ENCODE measurements at regions not wholly inside any gene's neighbourhood (a gene's known extent, or its start where the extent isn't known, plus 50 kb on each side); places are given as distances from the start of the nearest gene placed in this dataset.
"Not testable (repeated sequence)": the region's sequence is repeated elsewhere in the genome, so short reads cannot be mapped to it uniquely, and the experiment has no call there.

GRCh38 chr11:112346586-112346985 is 85.9 kb upstream of the PLET1 start:
- no CpG with 5 or more reads among the region's 5 CpGs for WGBS (ENCODE audit: extremely low coverage, insufficient coverage, low lambda C conversion rate)
- Histone ChIP-seq H3K79me2 (ENCODE audit: control insufficient read depth, insufficient read depth, low read length) (no peaks in the 10 kb centered on the region), H3K79me1 (ENCODE audit: low read length) (no peaks in the 10 kb centered on the region), H3K18ac (ENCODE audit: low read length) (no peak overlapping the region), H3K36me3 (ENCODE audit: control insufficient read depth, insufficient read depth, low read length) (no peaks in the 10 kb centered on the region), H2AK5ac (ENCODE audit: low read length) (no peak overlapping the region), H3K4me1 (ENCODE audit: control insufficient read depth, low read depth, low read length) (peaks cover 8% of the 10 kb centered on the region), H2BK5ac (ENCODE audit: low read length) (no peak overlapping the region), H3K27me3 (ENCODE audit: insufficient read depth, low read length, poor library complexity) (no peaks in the 10 kb centered on the region), H3K4me2 (ENCODE audit: low read length) (no peak overlapping the region), H3K27ac (ENCODE audit: low read depth, low read length) (no peak overlapping the region), H3K4ac (ENCODE audit: low read depth, low read length) (no peak overlapping the region), H3K9ac (ENCODE audit: low read length) (no peak overlapping the region), H2BK120ac (ENCODE audit: low read depth, low read length) (no peak overlapping the region), H3K56ac (ENCODE audit: low read length) (peak overlapping the region; percentile 2), H3K4me3 (ENCODE audit: low read length) (no peak overlapping the region), H4K5ac (ENCODE audit: low read length) (no peak overlapping the region), H2BK15ac (replicated peaks; ENCODE audit: low read depth) (no peak overlapping the region), H3K23ac (ENCODE audit: low read length) (no peak overlapping the region), H4K8ac (ENCODE audit: low read depth, low read length) (no peak overlapping the region)
- DNase-seq = no peak

GRCh38 chr11:112348480-112349029 is 87.9 kb upstream of the PLET1 start:
- no peak overlapping the region for H3K9ac ChIP-seq (ENCODE audit: low read length)
- H3K4ac ChIP-seq (ENCODE audit: low read depth, low read length) = no peak overlapping the region
- H3K56ac ChIP-seq (ENCODE audit: low read length) = no peak overlapping the region
- H3K4me3 ChIP-seq (ENCODE audit: low read length) = no peak overlapping the region
- no peak overlapping the region for H2AK5ac ChIP-seq (ENCODE audit: low read length)
- H2BK120ac ChIP-seq (ENCODE audit: low read depth, low read length) = no peak overlapping the region
- no peak overlapping the region for H3K4me2 ChIP-seq (ENCODE audit: low read length)
- no peak overlapping the region for H3K27ac ChIP-seq (ENCODE audit: low read depth, low read length)
- H3K23ac ChIP-seq (ENCODE audit: low read length) = no peak overlapping the region
- H3K79me2 ChIP-seq (ENCODE audit: control insufficient read depth, insufficient read depth, low read length) = no peaks in the 10 kb centered on the region
- peaks cover 8% of the 10 kb centered on the region for H3K4me1 ChIP-seq (ENCODE audit: control insufficient read depth, low read depth, low read length)
- no peak for DNase-seq
- H4K5ac ChIP-seq (ENCODE audit: low read length) = no peak overlapping the region
- H2BK15ac ChIP-seq (replicated peaks; ENCODE audit: low read depth) = no peak overlapping the region
- no peak overlapping the region for H2BK5ac ChIP-seq (ENCODE audit: low read length)
- H3K79me1 ChIP-seq (ENCODE audit: low read length) = no peaks in the 10 kb centered on the region
- no CpG with 5 or more reads among the region's 6 CpGs for WGBS (ENCODE audit: extremely low coverage, insufficient coverage, low lambda C conversion rate)
- H3K27me3 ChIP-seq (ENCODE audit: insufficient read depth, low read length, poor library complexity) = no peaks in the 10 kb centered on the region
- H3K18ac ChIP-seq (ENCODE audit: low read length) = no peak overlapping the region
- H4K8ac ChIP-seq (ENCODE audit: low read depth, low read length) = no peak overlapping the region
- H3K36me3 ChIP-seq (ENCODE audit: control insufficient read depth, insufficient read depth, low read length) = no peaks in the 10 kb centered on the region

- H3K23ac ChIP-seq (ENCODE audit: low read length); H3K56ac ChIP-seq (ENCODE audit: low read length); H2BK120ac ChIP-seq (ENCODE audit: low read depth, low read length); H3K4ac ChIP-seq (ENCODE audit: low read depth, low read length); H3K18ac ChIP-seq (ENCODE audit: low read length); H2BK15ac ChIP-seq (replicated peaks; ENCODE audit: low read depth); H3K27me3 ChIP-seq (ENCODE audit: insufficient read depth, low read length, poor library complexity); H3K36me3 ChIP-seq (ENCODE audit: control insufficient read depth, insufficient read depth, low read length); H3K27ac ChIP-seq (ENCODE audit: low read depth, low read length); H3K4me1 ChIP-seq (ENCODE audit: control insufficient read depth, low read depth, low read length); H4K5ac ChIP-seq (ENCODE audit: low read length); H3K4me2 ChIP-seq (ENCODE audit: low read length); H2BK5ac ChIP-seq (ENCODE audit: low read length); H2AK5ac ChIP-seq (ENCODE audit: low read length); DNase-seq; H3K79me2 ChIP-seq (ENCODE audit: control insufficient read depth, insufficient read depth, low read length); H3K79me1 ChIP-seq (ENCODE audit: low read length); H4K8ac ChIP-seq (ENCODE audit: low read depth, low read length); H3K9ac ChIP-seq (ENCODE audit: low read length); H3K4me3 ChIP-seq (ENCODE audit: low read length): not testable (repeated sequence)
- no CpG with 5 or more reads among the region's 3 CpGs for WGBS (ENCODE audit: extremely low coverage, insufficient coverage, low lambda C conversion rate)
Observed at GRCh38 chr11:112351423-112351822, 90.8 kb upstream of the PLET1 start.

GRCh38 chr11:112352907-112353306 is 92.2 kb upstream of the PLET1 start:
- no peaks in the 10 kb centered on the region for H3K4me1 ChIP-seq (ENCODE audit: control insufficient read depth, low read depth, low read length)
- H3K9ac ChIP-seq (ENCODE audit: low read length) = no peak overlapping the region
- H2BK5ac ChIP-seq (ENCODE audit: low read length) = no peak overlapping the region
- H3K79me1 ChIP-seq (ENCODE audit: low read length) = no peaks in the 10 kb centered on the region
- H3K18ac ChIP-seq (ENCODE audit: low read length) = no peak overlapping the region
- no peak overlapping the region for H3K23ac ChIP-seq (ENCODE audit: low read length)
- no peak overlapping the region for H2BK120ac ChIP-seq (ENCODE audit: low read depth, low read length)
- no peak overlapping the region for H2BK15ac ChIP-seq (replicated peaks; ENCODE audit: low read depth)
- no peak overlapping the region for H3K4me3 ChIP-seq (ENCODE audit: low read length)
- no peak overlapping the region for H4K5ac ChIP-seq (ENCODE audit: low read length)
- no CpG with 5 or more reads among the region's 2 CpGs for WGBS (ENCODE audit: extremely low coverage, insufficient coverage, low lambda C conversion rate)
- no peaks in the 10 kb centered on the region for H3K27me3 ChIP-seq (ENCODE audit: insufficient read depth, low read length, poor library complexity)
- no peak overlapping the region for H3K4me2 ChIP-seq (ENCODE audit: low read length)
- DNase-seq = no peak
- no peak overlapping the region for H2AK5ac ChIP-seq (ENCODE audit: low read length)
- no peak overlapping the region for H3K4ac ChIP-seq (ENCODE audit: low read depth, low read length)
- H4K8ac ChIP-seq (ENCODE audit: low read depth, low read length) = no peak overlapping the region
- H3K56ac ChIP-seq (ENCODE audit: low read length) = no peak overlapping the region
- H3K27ac ChIP-seq (ENCODE audit: low read depth, low read length) = no peak overlapping the region
- H3K79me2 ChIP-seq (ENCODE audit: control insufficient read depth, insufficient read depth, low read length) = no peaks in the 10 kb centered on the region
- H3K36me3 ChIP-seq (ENCODE audit: control insufficient read depth, insufficient read depth, low read length) = no peaks in the 10 kb centered on the region

GRCh38 chr11:112354364-112354763 is 93.7 kb upstream of the PLET1 start:
- H3K27ac ChIP-seq (ENCODE audit: low read depth, low read length) = no peak overlapping the region
- H3K18ac ChIP-seq (ENCODE audit: low read length) = no peak overlapping the region
- no peak overlapping the region for H3K23ac ChIP-seq (ENCODE audit: low read length)
- no peak overlapping the region for H2BK5ac ChIP-seq (ENCODE audit: low read length)
- H3K4me3 ChIP-seq (ENCODE audit: low read length) = no peak overlapping the region
- H3K79me1 ChIP-seq (ENCODE audit: low read length) = no peaks in the 10 kb centered on the region
- no peak overlapping the region for H2AK5ac ChIP-seq (ENCODE audit: low read length)
- no peaks in the 10 kb centered on the region for H3K4me1 ChIP-seq (ENCODE audit: control insufficient read depth, low read depth, low read length)
- no peak overlapping the region for H4K8ac ChIP-seq (ENCODE audit: low read depth, low read length)
- no peak overlapping the region for H2BK15ac ChIP-seq (replicated peaks; ENCODE audit: low read depth)
- H2BK120ac ChIP-seq (ENCODE audit: low read depth, low read length) = no peak overlapping the region
- H3K4ac ChIP-seq (ENCODE audit: low read depth, low read length) = no peak overlapping the region
- H3K56ac ChIP-seq (ENCODE audit: low read length) = no peak overlapping the region
- no peaks in the 10 kb centered on the region for H3K36me3 ChIP-seq (ENCODE audit: control insufficient read depth, insufficient read depth, low read length)
- no peak for DNase-seq
- no peak overlapping the region for H3K4me2 ChIP-seq (ENCODE audit: low read length)
- H3K27me3 ChIP-seq (ENCODE audit: insufficient read depth, low read length, poor library complexity) = no peaks in the 10 kb centered on the region
- H3K9ac ChIP-seq (ENCODE audit: low read length) = no peak overlapping the region
- no peak overlapping the region for H4K5ac ChIP-seq (ENCODE audit: low read length)
- no CpG with 5 or more reads among the region's 3 CpGs for WGBS (ENCODE audit: extremely low coverage, insufficient coverage, low lambda C conversion rate)
- no peaks in the 10 kb centered on the region for H3K79me2 ChIP-seq (ENCODE audit: control insufficient read depth, insufficient read depth, low read length)

- no CpG with 5 or more reads among the region's 4 CpGs for WGBS (ENCODE audit: extremely low coverage, insufficient coverage, low lambda C conversion rate)
- DNase-seq = peak; percentile 74
Observed at GRCh38 chr11:112355726-112356125, 95.1 kb upstream of the PLET1 start.

More at GRCh38 chr11:112355726-112356125, 95.1 kb upstream of the PLET1 start:
- Histone ChIP-seq H3K27ac (ENCODE audit: low read depth, low read length) (no peak overlapping the region), H3K79me1 (ENCODE audit: low read length) (no peaks in the 10 kb centered on the region), H3K4me2 (ENCODE audit: low read length) (no peak overlapping the region), H3K4me1 (ENCODE audit: control insufficient read depth, low read depth, low read length) (no peaks in the 10 kb centered on the region), H3K4ac (ENCODE audit: low read depth, low read length) (no peak overlapping the region), H3K9ac (ENCODE audit: low read length) (no peak overlapping the region), H3K36me3 (ENCODE audit: control insufficient read depth, insufficient read depth, low read length) (no peaks in the 10 kb centered on the region), H3K27me3 (ENCODE audit: insufficient read depth, low read length, poor library complexity) (no peaks in the 10 kb centered on the region), H2BK120ac (ENCODE audit: low read depth, low read length) (no peak overlapping the region), H3K79me2 (ENCODE audit: control insufficient read depth, insufficient read depth, low read length) (no peaks in the 10 kb centered on the region), H4K5ac (ENCODE audit: low read length) (no peak overlapping the region), H4K8ac (ENCODE audit: low read depth, low read length) (no peak overlapping the region), H2BK5ac (ENCODE audit: low read length) (no peak overlapping the region), H3K56ac (ENCODE audit: low read length) (no peak overlapping the region), H3K4me3 (ENCODE audit: low read length) (no peak overlapping the region), H2AK5ac (ENCODE audit: low read length) (no peak overlapping the region), H3K23ac (ENCODE audit: low read length) (no peak overlapping the region), H2BK15ac (replicated peaks; ENCODE audit: low read depth) (no peak overlapping the region), H3K18ac (ENCODE audit: low read length) (no peak overlapping the region)

All from mesendoderm (in vitro differentiated cells).